ENCODE measurements at regions not wholly inside any gene's neighbourhood (a gene's known extent, or its start where the extent isn't known, plus 50 kb on each side); places are given as distances from the start of the nearest gene placed in this dataset.

- Histone ChIP-seq H3K79me1 (ENCODE audit: low read length) (no peaks in the 10 kb centered on the region), H3K4me1 (ENCODE audit: control insufficient read depth, low read depth, low read length) (no peaks in the 10 kb centered on the region), H3K27me3 (ENCODE audit: insufficient read depth, low read length, poor library complexity) (no peaks in the 10 kb centered on the region), H3K23ac (ENCODE audit: low read length) (no peak overlapping the region), H3K4ac (ENCODE audit: low read depth, low read length) (no peak overlapping the region), H3K79me2 (ENCODE audit: control insufficient read depth, insufficient read depth, low read length) (no peaks in the 10 kb centered on the region), H3K4me2 (ENCODE audit: low read length) (no peak overlapping the region), H3K18ac (ENCODE audit: low read length) (no peak overlapping the region), H2BK5ac (ENCODE audit: low read length) (no peak overlapping the region), H3K36me3 (ENCODE audit: control insufficient read depth, insufficient read depth, low read length) (no peaks in the 10 kb centered on the region), H4K8ac (ENCODE audit: low read depth, low read length) (no peak overlapping the region), H2BK120ac (ENCODE audit: low read depth, low read length) (no peak overlapping the region), H3K9ac (ENCODE audit: low read length) (no peak overlapping the region), H4K5ac (ENCODE audit: low read length) (no peak overlapping the region), H2AK5ac (ENCODE audit: low read length) (no peak overlapping the region), H3K56ac (ENCODE audit: low read length) (peak overlapping the region; percentile 18), H2BK15ac (replicated peaks; ENCODE audit: low read depth) (no peak overlapping the region), H3K27ac (ENCODE audit: low read depth, low read length) (no peak overlapping the region), H3K4me3 (ENCODE audit: low read length) (no peak overlapping the region)
- no CpG with 5 or more reads among the region's 6 CpGs for WGBS (ENCODE audit: extremely low coverage, insufficient coverage, low lambda C conversion rate)
- peak; percentile 32 for DNase-seq
These were observed 475.7 kb downstream of the UQCRFS1 start for GRCh38 chr19:28737021-28737895.

GRCh38 chr19:28736528-28736927 is 476.4 kb downstream of the UQCRFS1 start:
- Histone ChIP-seq H3K4me3 (ENCODE audit: low read length) (no peak overlapping the region), H3K18ac (ENCODE audit: low read length) (no peak overlapping the region), H3K27ac (ENCODE audit: low read depth, low read length) (no peak overlapping the region), H3K79me1 (ENCODE audit: low read length) (no peaks in the 10 kb centered on the region), H3K23ac (ENCODE audit: low read length) (no peak overlapping the region), H3K4ac (ENCODE audit: low read depth, low read length) (no peak overlapping the region), H2BK5ac (ENCODE audit: low read length) (no peak overlapping the region), H2BK120ac (ENCODE audit: low read depth, low read length) (no peak overlapping the region), H4K5ac (ENCODE audit: low read length) (no peak overlapping the region), H2AK5ac (ENCODE audit: low read length) (no peak overlapping the region), H3K27me3 (ENCODE audit: insufficient read depth, low read length, poor library complexity) (no peaks in the 10 kb centered on the region), H3K79me2 (ENCODE audit: control insufficient read depth, insufficient read depth, low read length) (no peaks in the 10 kb centered on the region), H3K36me3 (ENCODE audit: control insufficient read depth, insufficient read depth, low read length) (no peaks in the 10 kb centered on the region), H3K4me2 (ENCODE audit: low read length) (no peak overlapping the region), H3K56ac (ENCODE audit: low read length) (no peak overlapping the region), H3K9ac (ENCODE audit: low read length) (no peak overlapping the region), H2BK15ac (replicated peaks; ENCODE audit: low read depth) (no peak overlapping the region), H4K8ac (ENCODE audit: low read depth, low read length) (no peak overlapping the region), H3K4me1 (ENCODE audit: control insufficient read depth, low read depth, low read length) (no peaks in the 10 kb centered on the region)
- no peak for DNase-seq
- WGBS (ENCODE audit: extremely low coverage, insufficient coverage, low lambda C conversion rate), result no CpG with 5 or more reads among the region's 5 CpGs

GRCh38 chr19:28731577-28731976 is 481.4 kb downstream of the UQCRFS1 start:
- H3K79me2 ChIP-seq (ENCODE audit: control insufficient read depth, insufficient read depth, low read length), result no peaks in the 10 kb centered on the region
- H3K9ac ChIP-seq (ENCODE audit: low read length), result no peak overlapping the region
- H3K27me3 ChIP-seq (ENCODE audit: insufficient read depth, low read length, poor library complexity), result no peaks in the 10 kb centered on the region
- no peak overlapping the region for H3K18ac ChIP-seq (ENCODE audit: low read length)
- H4K8ac ChIP-seq (ENCODE audit: low read depth, low read length), result no peak overlapping the region
- H2BK5ac ChIP-seq (ENCODE audit: low read length), result no peak overlapping the region
- no peak overlapping the region for H3K56ac ChIP-seq (ENCODE audit: low read length)
- no peaks in the 10 kb centered on the region for H3K79me1 ChIP-seq (ENCODE audit: low read length)
- H3K4me3 ChIP-seq (ENCODE audit: low read length), result no peak overlapping the region
- no peak overlapping the region for H3K27ac ChIP-seq (ENCODE audit: low read depth, low read length)
- no peak overlapping the region for H2BK15ac ChIP-seq (replicated peaks; ENCODE audit: low read depth)
- no peak overlapping the region for H3K4me2 ChIP-seq (ENCODE audit: low read length)
- H2BK120ac ChIP-seq (ENCODE audit: low read depth, low read length), result no peak overlapping the region
- H3K4ac ChIP-seq (ENCODE audit: low read depth, low read length), result no peak overlapping the region
- H3K36me3 ChIP-seq (ENCODE audit: control insufficient read depth, insufficient read depth, low read length), result no peaks in the 10 kb centered on the region
- no peaks in the 10 kb centered on the region for H3K4me1 ChIP-seq (ENCODE audit: control insufficient read depth, low read depth, low read length)
- no peak overlapping the region for H2AK5ac ChIP-seq (ENCODE audit: low read length)
- no peak overlapping the region for H4K5ac ChIP-seq (ENCODE audit: low read length)
- no CpG with 5 or more reads among the region's 4 CpGs for WGBS (ENCODE audit: extremely low coverage, insufficient coverage, low lambda C conversion rate)
- no peak for DNase-seq
- no peak overlapping the region for H3K23ac ChIP-seq (ENCODE audit: low read length)

- Histone ChIP-seq H3K79me2 (ENCODE audit: control insufficient read depth, insufficient read depth, low read length) (no peaks in the 10 kb centered on the region), H4K8ac (ENCODE audit: low read depth, low read length) (no peak overlapping the region), H3K4me3 (ENCODE audit: low read length) (no peak overlapping the region), H2BK5ac (ENCODE audit: low read length) (no peak overlapping the region), H3K36me3 (ENCODE audit: control insufficient read depth, insufficient read depth, low read length) (no peaks in the 10 kb centered on the region), H2BK120ac (ENCODE audit: low read depth, low read length) (no peak overlapping the region), H3K56ac (ENCODE audit: low read length) (no peak overlapping the region), H2BK15ac (replicated peaks; ENCODE audit: low read depth) (no peak overlapping the region), H3K27ac (ENCODE audit: low read depth, low read length) (no peak overlapping the region), H3K9ac (ENCODE audit: low read length) (no peak overlapping the region), H3K4me2 (ENCODE audit: low read length) (no peak overlapping the region), H3K18ac (ENCODE audit: low read length) (no peak overlapping the region), H3K79me1 (ENCODE audit: low read length) (no peaks in the 10 kb centered on the region), H3K23ac (ENCODE audit: low read length) (no peak overlapping the region), H3K4me1 (ENCODE audit: control insufficient read depth, low read depth, low read length) (no peaks in the 10 kb centered on the region), H2AK5ac (ENCODE audit: low read length) (no peak overlapping the region), H3K4ac (ENCODE audit: low read depth, low read length) (no peak overlapping the region), H3K27me3 (ENCODE audit: insufficient read depth, low read length, poor library complexity) (no peaks in the 10 kb centered on the region), H4K5ac (ENCODE audit: low read length) (no peak overlapping the region)
- no peak for DNase-seq
- no CpG with 5 or more reads among the region's 3 CpGs for whole genome bisulfite sequencing (ENCODE audit: extremely low coverage, insufficient coverage, low lambda C conversion rate)
These were observed 482.0 kb downstream of the UQCRFS1 start for GRCh38 chr19:28730791-28731512.

GRCh38 chr19:28727480-28728159 is 485.3 kb downstream of the UQCRFS1 start:
- Histone ChIP-seq H3K4me2 (ENCODE audit: low read length) (peak overlapping the region; percentile 94), H2AK5ac (ENCODE audit: low read length) (no peak overlapping the region), H3K27ac (ENCODE audit: low read depth, low read length) (no peak overlapping the region), H2BK5ac (ENCODE audit: low read length) (no peak overlapping the region), H4K5ac (ENCODE audit: low read length) (no peak overlapping the region), H4K8ac (ENCODE audit: low read depth, low read length) (peak overlapping the region; percentile 91), H3K4me1 (ENCODE audit: control insufficient read depth, low read depth, low read length) (no peaks in the 10 kb centered on the region), H2BK120ac (ENCODE audit: low read depth, low read length) (peak overlapping the region; percentile 67), H3K18ac (ENCODE audit: low read length) (peak overlapping the region; percentile 96), H3K4me3 (ENCODE audit: low read length) (peak overlapping the region; percentile 84), H3K36me3 (ENCODE audit: control insufficient read depth, insufficient read depth, low read length) (no peaks in the 10 kb centered on the region), H3K56ac (ENCODE audit: low read length) (peak overlapping the region; percentile 88), H3K9ac (ENCODE audit: low read length) (peak overlapping the region; percentile 89), H3K23ac (ENCODE audit: low read length) (no peak overlapping the region), H3K79me2 (ENCODE audit: control insufficient read depth, insufficient read depth, low read length) (no peaks in the 10 kb centered on the region), H3K27me3 (ENCODE audit: insufficient read depth, low read length, poor library complexity) (no peaks in the 10 kb centered on the region), H2BK15ac (replicated peaks; ENCODE audit: low read depth) (no peak overlapping the region), H3K4ac (ENCODE audit: low read depth, low read length) (peak overlapping the region; percentile 98), H3K79me1 (ENCODE audit: low read length) (no peaks in the 10 kb centered on the region)
- WGBS (ENCODE audit: extremely low coverage, insufficient coverage, low lambda C conversion rate), result no CpG with 5 or more reads among the region's 49 CpGs
- DNase-seq, result peak; percentile 81

Measured in mesendoderm (in vitro differentiated cells).